ENCODE measurements at regions not wholly inside any gene's neighbourhood (a gene's known extent, or its start where the extent isn't known, plus 50 kb on each side); places are given as distances from the start of the nearest gene placed in this dataset.

DNA sequence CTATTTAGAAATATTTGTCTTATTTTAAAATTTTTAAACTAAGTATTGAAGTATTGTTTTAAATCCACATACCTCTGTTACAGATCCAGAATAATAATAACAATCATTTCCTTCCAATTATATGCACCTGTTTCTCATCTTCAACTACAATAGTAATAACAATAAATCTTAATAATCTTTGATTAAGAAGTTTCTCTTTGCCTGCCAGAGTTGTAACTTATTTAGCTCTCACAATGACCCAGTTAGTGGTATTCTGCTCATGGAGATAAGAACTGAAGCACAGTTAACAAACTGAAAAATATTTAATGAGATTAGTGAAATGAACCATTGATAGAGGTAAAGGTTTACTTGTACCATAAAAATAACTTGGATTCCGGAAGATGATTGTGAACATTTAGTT, 796.3 kb downstream of the LUZP2 start:
- Histone ChIP-seq H4K20me1 (ENCODE audit: insufficient read depth, low read length) (no peaks in the 10 kb centered on the region), H3K4me1 (ENCODE audit: insufficient read depth, low read length) (no peaks in the 10 kb centered on the region), H3K4me2 (ENCODE audit: insufficient read depth, low read length) (no peak overlapping the region), H3K36me3 (ENCODE audit: insufficient read depth, low read length) (no peaks in the 10 kb centered on the region), H3K27me3 (ENCODE audit: insufficient read depth, low read length, poor library complexity) (no peaks in the 10 kb centered on the region), H3K79me2 (ENCODE audit: insufficient read depth, low read length) (no peaks in the 10 kb centered on the region), H3K9me3 (ENCODE audit: insufficient read depth, low read length, severe bottlenecking) (no peaks in the 10 kb centered on the region), H3K4me3 (ENCODE audit: low read depth in 1 of 2, low read length in 2 of 2) (no peak overlapping the region), H2AFZ (ENCODE audit: low read depth, low read length) (no peak overlapping the region), H3K27ac (ENCODE audit: low read length) (no peak overlapping the region), H3K9ac (ENCODE audit: low read depth, low read length) (no peak overlapping the region)
- no peak for ATAC-seq (ENCODE audit: insufficient read depth, low read depth)
- TF ChIP-seq, protein P1, sequence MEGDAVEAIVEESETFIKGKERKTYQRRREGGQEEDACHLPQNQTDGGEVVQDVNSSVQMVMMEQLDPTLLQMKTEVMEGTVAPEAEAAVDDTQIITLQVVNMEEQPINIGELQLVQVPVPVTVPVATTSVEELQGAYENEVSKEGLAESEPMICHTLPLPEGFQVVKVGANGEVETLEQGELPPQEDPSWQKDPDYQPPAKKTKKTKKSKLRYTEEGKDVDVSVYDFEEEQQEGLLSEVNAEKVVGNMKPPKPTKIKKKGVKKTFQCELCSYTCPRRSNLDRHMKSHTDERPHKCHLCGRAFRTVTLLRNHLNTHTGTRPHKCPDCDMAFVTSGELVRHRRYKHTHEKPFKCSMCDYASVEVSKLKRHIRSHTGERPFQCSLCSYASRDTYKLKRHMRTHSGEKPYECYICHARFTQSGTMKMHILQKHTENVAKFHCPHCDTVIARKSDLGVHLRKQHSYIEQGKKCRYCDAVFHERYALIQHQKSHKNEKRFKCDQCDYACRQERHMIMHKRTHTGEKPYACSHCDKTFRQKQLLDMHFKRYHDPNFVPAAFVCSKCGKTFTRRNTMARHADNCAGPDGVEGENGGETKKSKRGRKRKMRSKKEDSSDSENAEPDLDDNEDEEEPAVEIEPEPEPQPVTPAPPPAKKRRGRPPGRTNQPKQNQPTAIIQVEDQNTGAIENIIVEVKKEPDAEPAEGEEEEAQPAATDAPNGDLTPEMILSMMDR (IDR thresholded peaks at IDR 0.05; ENCODE audit: borderline replicate concordance, extremely low read depth, low read length, poor library complexity, severe bottlenecking) = no peak
- no peak for TF ChIP-seq EZH2 (IDR thresholded peaks at IDR 0.05; ENCODE audit: borderline replicate concordance, low read depth, low read length, severe bottlenecking)
- DNase-seq = no peak

DNA sequence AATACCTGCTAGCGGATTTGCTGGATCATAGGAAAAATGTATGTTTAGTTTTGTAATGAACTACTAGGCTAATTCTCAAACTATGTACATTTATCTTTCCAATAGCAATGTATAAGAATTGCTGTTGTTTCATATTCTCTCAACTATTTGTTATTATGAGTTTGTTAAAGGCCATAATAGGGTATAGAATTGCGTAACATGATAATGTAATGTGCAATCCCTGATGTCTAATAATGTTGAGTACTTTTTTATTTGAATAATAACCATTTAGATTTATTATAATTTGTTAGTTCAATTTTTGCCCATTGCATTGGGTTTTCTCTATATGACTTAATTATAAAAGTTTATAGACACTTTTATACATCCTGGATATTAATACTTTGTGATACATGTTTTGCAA, 801.6 kb downstream of the LUZP2 start:
- no peak for ATAC-seq (ENCODE audit: insufficient read depth, low read depth)
- Histone ChIP-seq H3K9ac (ENCODE audit: low read depth, low read length) (no peak overlapping the region), H3K9me3 (ENCODE audit: insufficient read depth, low read length, severe bottlenecking) (peaks cover 4% of the 10 kb centered on the region), H4K20me1 (ENCODE audit: insufficient read depth, low read length) (no peaks in the 10 kb centered on the region), H3K27me3 (ENCODE audit: insufficient read depth, low read length, poor library complexity) (no peaks in the 10 kb centered on the region), H3K36me3 (ENCODE audit: insufficient read depth, low read length) (no peaks in the 10 kb centered on the region), H3K79me2 (ENCODE audit: insufficient read depth, low read length) (no peaks in the 10 kb centered on the region), H3K4me3 (ENCODE audit: low read depth in 1 of 2, low read length in 2 of 2) (no peak overlapping the region), H3K4me2 (ENCODE audit: insufficient read depth, low read length) (no peak overlapping the region), H3K27ac (ENCODE audit: low read length) (no peak overlapping the region), H2AFZ (ENCODE audit: low read depth, low read length) (no peak overlapping the region), H3K4me1 (ENCODE audit: insufficient read depth, low read length) (no peaks in the 10 kb centered on the region)
- TF ChIP-seq, protein P1 (IDR thresholded peaks at IDR 0.05; ENCODE audit: borderline replicate concordance, extremely low read depth, low read length, poor library complexity, severe bottlenecking) = no peak
- TF ChIP-seq EZH2 (IDR thresholded peaks at IDR 0.05; ENCODE audit: borderline replicate concordance, low read depth, low read length, severe bottlenecking) = no peak
- DNase-seq = no peak

DNA sequence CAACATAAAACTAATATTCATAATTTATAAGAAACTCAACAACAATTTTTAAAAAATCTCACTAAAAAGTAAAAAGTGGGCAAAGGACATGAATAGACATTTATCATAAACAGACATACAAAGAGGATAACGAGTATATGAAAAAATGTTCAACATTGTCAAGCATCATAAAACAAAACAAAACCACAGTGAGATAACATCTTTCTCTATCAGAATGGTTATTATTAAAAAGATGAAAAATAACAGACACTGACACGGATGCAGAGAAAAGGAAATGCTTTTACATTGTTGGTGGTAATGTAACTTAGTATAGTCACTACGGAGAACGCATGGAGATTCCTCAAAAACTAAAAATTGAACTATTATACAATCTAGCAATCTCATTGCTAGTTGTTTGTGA, 813.0 kb downstream of the LUZP2 start:
- no peak overlapping the region for H3K9ac ChIP-seq (ENCODE audit: low read depth, low read length)
- DNase-seq (no peak), ATAC-seq (ENCODE audit: insufficient read depth, low read depth) (no peak)
- TF ChIP-seq, protein P1 (IDR thresholded peaks at IDR 0.05; ENCODE audit: borderline replicate concordance, extremely low read depth, low read length, poor library complexity, severe bottlenecking) = no peak
- no peak for TF ChIP-seq EZH2 (IDR thresholded peaks at IDR 0.05; ENCODE audit: borderline replicate concordance, low read depth, low read length, severe bottlenecking)
- no peaks in the 10 kb centered on the region for H3K36me3 ChIP-seq (ENCODE audit: insufficient read depth, low read length)
- H3K4me1 ChIP-seq (ENCODE audit: insufficient read depth, low read length) = no peaks in the 10 kb centered on the region
- no peak overlapping the region for H3K4me3 ChIP-seq (ENCODE audit: low read depth in 1 of 2, low read length in 2 of 2)
- no peaks in the 10 kb centered on the region for H4K20me1 ChIP-seq (ENCODE audit: insufficient read depth, low read length)
- no peak overlapping the region for H3K4me2 ChIP-seq (ENCODE audit: insufficient read depth, low read length)
- no peak overlapping the region for H3K27ac ChIP-seq (ENCODE audit: low read length)
- no peaks in the 10 kb centered on the region for H3K79me2 ChIP-seq (ENCODE audit: insufficient read depth, low read length)
- no peak overlapping the region for H2AFZ ChIP-seq (ENCODE audit: low read depth, low read length)
- no peaks in the 10 kb centered on the region for H3K27me3 ChIP-seq (ENCODE audit: insufficient read depth, low read length, poor library complexity)
- H3K9me3 ChIP-seq (ENCODE audit: insufficient read depth, low read length, severe bottlenecking) = no peaks in the 10 kb centered on the region

DNA sequence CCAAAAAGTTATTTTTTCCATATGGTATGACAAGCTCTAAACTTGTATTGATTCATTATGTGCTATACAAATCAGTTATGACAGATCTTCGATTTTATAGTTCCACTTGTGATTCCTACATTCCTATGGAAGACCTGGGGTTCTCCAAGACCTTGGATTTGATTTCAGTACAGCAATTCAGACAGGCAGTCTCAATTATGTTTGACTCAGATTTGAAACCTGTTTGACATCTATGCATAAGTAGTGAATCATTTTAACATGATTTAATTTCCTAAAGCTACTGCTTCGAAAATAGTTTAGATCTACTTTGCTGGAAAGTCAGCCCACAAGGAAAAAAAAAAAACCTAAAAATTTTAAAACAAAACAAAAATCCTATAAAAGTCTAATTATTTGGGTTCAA, 820.4 kb downstream of the LUZP2 start:
- H3K9me3 ChIP-seq (ENCODE audit: insufficient read depth, low read length, severe bottlenecking) = no peaks in the 10 kb centered on the region
- no peaks in the 10 kb centered on the region for H3K36me3 ChIP-seq (ENCODE audit: insufficient read depth, low read length)
- H4K20me1 ChIP-seq (ENCODE audit: insufficient read depth, low read length) = no peaks in the 10 kb centered on the region
- no peaks in the 10 kb centered on the region for H3K27me3 ChIP-seq (ENCODE audit: insufficient read depth, low read length, poor library complexity)
- no peak for ATAC-seq (ENCODE audit: insufficient read depth, low read depth)
- no peak overlapping the region for H3K27ac ChIP-seq (ENCODE audit: low read length)
- H3K4me1 ChIP-seq (ENCODE audit: insufficient read depth, low read length) = no peaks in the 10 kb centered on the region
- no peak overlapping the region for H3K4me3 ChIP-seq (ENCODE audit: low read depth in 1 of 2, low read length in 2 of 2)
- H3K79me2 ChIP-seq (ENCODE audit: insufficient read depth, low read length) = no peaks in the 10 kb centered on the region
- H2AFZ ChIP-seq (ENCODE audit: low read depth, low read length) = no peak overlapping the region
- TF ChIP-seq EZH2 (IDR thresholded peaks at IDR 0.05; ENCODE audit: borderline replicate concordance, low read depth, low read length, severe bottlenecking) = no peak
- TF ChIP-seq, protein P1 (IDR thresholded peaks at IDR 0.05; ENCODE audit: borderline replicate concordance, extremely low read depth, low read length, poor library complexity, severe bottlenecking) = no peak
- H3K4me2 ChIP-seq (ENCODE audit: insufficient read depth, low read length) = no peak overlapping the region
- no peak overlapping the region for H3K9ac ChIP-seq (ENCODE audit: low read depth, low read length)
- DNase-seq = no peak

Data from DND-41 (cell line).